ENCODE measurements at regions not wholly inside any gene's neighbourhood (a gene's known extent, or its start where the extent isn't known, plus 50 kb on each side); places are given as distances from the start of the nearest gene placed in this dataset.

GRCh38 chr2:208618220-208618619, 211.6 kb downstream of the PTH2R start:
- Histone ChIP-seq H3K36me3 (ENCODE audit: low read depth, low read length) (no peaks in the 10 kb centered on the region), H3K9ac (ENCODE audit: low read length) (no peak overlapping the region), H3F3A (ENCODE audit: low read length, unreplicated experiment) (no peaks in the 10 kb centered on the region), H2AFZ (ENCODE audit: low read length) (no peak overlapping the region), H4K20me1 (ENCODE audit: low read length) (no peaks in the 10 kb centered on the region), H3K27me3 (ENCODE audit: low read length) (no peaks in the 10 kb centered on the region), H3K4me3 (ENCODE audit: low read length) (no peak overlapping the region), H3K4me2 (ENCODE audit: low read length) (no peak overlapping the region), H3K4me1 (ENCODE audit: insufficient read depth, low read length) (no peaks in the 10 kb centered on the region), H3K9me2 (replicated peaks; ENCODE audit: low read length) (no peaks in the 10 kb centered on the region), H3K79me2 (ENCODE audit: low read length) (no peaks in the 10 kb centered on the region), H3K9me3 (ENCODE audit: low read length) (no peaks in the 10 kb centered on the region), H3K27ac (ENCODE audit: low read length) (no peak overlapping the region)
- ATAC-seq (no peak), DNase-seq (no peak)
- TF ChIP-seq EZH2phosphoT487 (IDR thresholded peaks at IDR 0.05; ENCODE audit: borderline replicate concordance, low read length) (no peak), EZH2 (IDR thresholded peaks at IDR 0.05; ENCODE audit: low read length, unreplicated experiment) (no peak), CTCF (conservative IDR thresholded peaks at IDR 0.05; ENCODE audit: low read depth, low read length) (no peak)
- intact Hi-C loops (cut with micrococcal nuclease): no loop called here
- CTCF ChIA-PET: no interaction called here
- BruUV-seq (replicated peaks): no TSS peak
- POLR2A ChIA-PET (ENCODE audit: unreplicated experiment): no interaction called here

GRCh38 chr2:208619993-208620392, 213.4 kb downstream of the PTH2R start:
- Histone ChIP-seq H3K4me2 (ENCODE audit: low read length) (no peak overlapping the region), H3K36me3 (ENCODE audit: low read depth, low read length) (no peaks in the 10 kb centered on the region), H3K9me3 (ENCODE audit: low read length) (no peaks in the 10 kb centered on the region), H3K4me1 (ENCODE audit: insufficient read depth, low read length) (no peaks in the 10 kb centered on the region), H3K79me2 (ENCODE audit: low read length) (no peaks in the 10 kb centered on the region), H4K20me1 (ENCODE audit: low read length) (no peaks in the 10 kb centered on the region), H3K27me3 (ENCODE audit: low read length) (no peaks in the 10 kb centered on the region), H3K9me2 (replicated peaks; ENCODE audit: low read length) (no peaks in the 10 kb centered on the region), H3K4me3 (ENCODE audit: low read length) (no peak overlapping the region), H2AFZ (ENCODE audit: low read length) (no peak overlapping the region), H3K9ac (ENCODE audit: low read length) (no peak overlapping the region), H3F3A (ENCODE audit: low read length, unreplicated experiment) (no peaks in the 10 kb centered on the region), H3K27ac (ENCODE audit: low read length) (no peak overlapping the region)
- intact Hi-C loops (cut with micrococcal nuclease): no loop called here
- ChIA-PET POLR2A (ENCODE audit: unreplicated experiment) (no interaction called here), CTCF (no interaction called here)
- TF ChIP-seq EZH2 (IDR thresholded peaks at IDR 0.05; ENCODE audit: low read length, unreplicated experiment) (no peak), CTCF (conservative IDR thresholded peaks at IDR 0.05; ENCODE audit: low read depth, low read length) (no peak), EZH2phosphoT487 (IDR thresholded peaks at IDR 0.05; ENCODE audit: borderline replicate concordance, low read length) (no peak)
- ATAC-seq (no peak), DNase-seq (no peak)
- BruUV-seq (replicated peaks): no TSS peak

- Histone ChIP-seq H3K9ac (ENCODE audit: low read length) (no peak overlapping the region), H3K9me2 (replicated peaks; ENCODE audit: low read length) (no peaks in the 10 kb centered on the region), H2AFZ (ENCODE audit: low read length) (no peak overlapping the region), H3K79me2 (ENCODE audit: low read length) (no peaks in the 10 kb centered on the region), H3K4me1 (ENCODE audit: insufficient read depth, low read length) (no peaks in the 10 kb centered on the region), H3K27ac (ENCODE audit: low read length) (no peak overlapping the region), H4K20me1 (ENCODE audit: low read length) (no peaks in the 10 kb centered on the region), H3K4me3 (ENCODE audit: low read length) (no peak overlapping the region), H3K36me3 (ENCODE audit: low read depth, low read length) (no peaks in the 10 kb centered on the region), H3K27me3 (ENCODE audit: low read length) (no peaks in the 10 kb centered on the region), H3F3A (ENCODE audit: low read length, unreplicated experiment) (no peaks in the 10 kb centered on the region), H3K4me2 (ENCODE audit: low read length) (no peak overlapping the region), H3K9me3 (ENCODE audit: low read length) (no peaks in the 10 kb centered on the region)
- TF ChIP-seq EZH2phosphoT487 (IDR thresholded peaks at IDR 0.05; ENCODE audit: borderline replicate concordance, low read length) (no peak), CTCF (conservative IDR thresholded peaks at IDR 0.05; ENCODE audit: low read depth, low read length) (no peak), EZH2 (IDR thresholded peaks at IDR 0.05; ENCODE audit: low read length, unreplicated experiment) (no peak)
- CTCF ChIA-PET: no interaction called here
- intact Hi-C loops (cut with micrococcal nuclease): no loop called here
- POLR2A ChIA-PET (ENCODE audit: unreplicated experiment): no interaction called here
- DNase-seq: no peak
- BruUV-seq (replicated peaks): no TSS peak
- no peak for ATAC-seq
These were observed 213.9 kb downstream of the PTH2R start for GRCh38 chr2:208620487-208620978.

Data from PC-3 (cell line).